ENCODE measurements at regions not wholly inside any gene's neighbourhood (a gene's known extent, or its start where the extent isn't known, plus 50 kb on each side); places are given as distances from the start of the nearest gene placed in this dataset.

DNA sequence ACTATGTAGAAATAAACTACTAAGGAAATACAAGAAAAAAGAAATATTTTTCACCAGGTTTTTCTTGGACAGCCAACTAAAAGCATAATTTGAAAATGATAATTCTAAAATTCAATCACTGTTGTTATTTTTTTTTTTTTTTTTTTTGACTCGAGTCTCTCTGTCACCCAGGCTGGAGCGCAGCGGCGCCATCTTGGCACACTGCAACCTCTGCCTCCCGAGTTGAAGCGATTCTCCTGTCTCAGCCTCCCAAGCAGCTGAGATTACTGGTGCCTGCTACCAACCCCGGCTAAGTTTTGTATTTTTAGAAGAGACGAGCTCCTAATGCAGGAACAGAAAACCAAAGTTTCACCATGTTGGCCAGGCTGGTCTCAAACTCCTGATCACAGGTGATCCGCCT lies 122.3 kb upstream of the UGT8 start:
- Mint-ChIP-seq H3K36me3 (no peaks in the 10 kb centered on the region), H3K4me3 (no peak overlapping the region), H3K27me3 (no peaks in the 10 kb centered on the region), H3K27ac (no peak overlapping the region), H3K4me1 (no peaks in the 10 kb centered on the region), H3K9me3 (no peaks in the 10 kb centered on the region)

DNA sequence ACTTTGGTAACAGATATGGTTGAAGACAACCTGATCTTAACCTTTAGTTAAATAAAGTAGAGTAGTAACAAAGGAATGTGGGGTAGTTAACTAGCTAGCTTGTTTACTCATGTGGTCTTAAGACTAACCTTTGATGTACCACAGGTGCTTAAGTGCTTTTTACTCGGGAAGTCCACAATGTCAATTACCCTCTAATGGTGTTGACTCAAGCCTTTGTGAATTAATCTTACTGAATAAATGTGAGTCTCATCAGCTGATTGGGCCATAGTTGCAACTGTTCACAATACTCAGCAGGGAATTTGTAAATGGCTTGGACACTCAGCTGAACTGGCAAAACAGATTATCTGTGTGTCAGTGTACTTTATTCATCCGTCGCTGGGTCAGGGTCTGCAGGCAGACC lies 119.0 kb upstream of the UGT8 start:
- no peaks in the 10 kb centered on the region for H3K27me3 Mint-ChIP-seq
- H3K9me3 Mint-ChIP-seq, result no peaks in the 10 kb centered on the region
- no peak overlapping the region for H3K27ac Mint-ChIP-seq
- H3K4me3 Mint-ChIP-seq, result no peak overlapping the region
- no peaks in the 10 kb centered on the region for H3K4me1 Mint-ChIP-seq
- no peaks in the 10 kb centered on the region for H3K36me3 Mint-ChIP-seq

DNA sequence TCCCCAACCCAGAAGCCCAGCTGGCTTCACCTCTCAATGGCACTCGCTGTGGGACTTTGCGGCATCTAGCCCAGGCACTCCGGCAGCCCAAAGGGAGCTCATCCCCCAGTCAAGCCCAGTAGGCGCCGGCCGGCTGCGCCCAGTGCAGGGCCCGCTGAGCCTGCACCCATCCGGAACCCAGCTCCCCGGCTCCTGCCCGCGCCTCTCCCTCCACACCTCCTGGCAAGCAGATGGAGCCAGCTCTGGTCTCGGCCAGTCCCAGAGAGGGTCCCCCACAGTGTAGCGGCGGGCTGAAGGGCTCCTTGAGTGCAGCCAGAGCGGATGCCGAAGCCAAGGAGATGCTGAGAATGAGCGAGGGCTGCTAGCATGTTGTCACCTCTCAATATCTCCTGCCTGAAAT lies 116.8 kb upstream of the UGT8 start:
- no peak overlapping the region for H3K27ac Mint-ChIP-seq
- no peaks in the 10 kb centered on the region for H3K4me1 Mint-ChIP-seq
- no peaks in the 10 kb centered on the region for H3K36me3 Mint-ChIP-seq
- no peaks in the 10 kb centered on the region for H3K9me3 Mint-ChIP-seq
- H3K4me3 Mint-ChIP-seq, result no peak overlapping the region
- H3K27me3 Mint-ChIP-seq, result no peaks in the 10 kb centered on the region

DNA sequence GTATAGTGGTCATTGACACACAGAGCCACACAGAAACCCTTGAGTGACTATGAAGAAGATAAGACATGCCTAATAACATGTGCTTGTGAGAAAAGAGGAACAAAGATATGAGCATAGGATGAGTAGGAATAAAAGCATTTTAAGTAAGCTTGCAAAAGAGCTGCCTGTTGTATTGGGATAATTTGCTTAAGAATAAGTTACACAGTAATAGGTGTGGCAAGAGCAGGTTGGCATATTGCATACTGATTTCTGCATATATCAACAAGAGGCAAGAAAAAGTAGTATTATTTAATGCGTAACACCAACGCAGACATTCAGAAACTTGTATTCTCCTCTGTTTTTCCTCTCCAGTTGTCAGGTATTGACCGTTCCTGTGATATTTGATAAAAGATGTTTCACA lies 111.5 kb upstream of the UGT8 start:
- Mint-ChIP-seq H3K4me1 (no peaks in the 10 kb centered on the region), H3K27me3 (no peaks in the 10 kb centered on the region), H3K27ac (no peak overlapping the region), H3K36me3 (no peaks in the 10 kb centered on the region), H3K9me3 (no peaks in the 10 kb centered on the region), H3K4me3 (no peak overlapping the region)

DNA sequence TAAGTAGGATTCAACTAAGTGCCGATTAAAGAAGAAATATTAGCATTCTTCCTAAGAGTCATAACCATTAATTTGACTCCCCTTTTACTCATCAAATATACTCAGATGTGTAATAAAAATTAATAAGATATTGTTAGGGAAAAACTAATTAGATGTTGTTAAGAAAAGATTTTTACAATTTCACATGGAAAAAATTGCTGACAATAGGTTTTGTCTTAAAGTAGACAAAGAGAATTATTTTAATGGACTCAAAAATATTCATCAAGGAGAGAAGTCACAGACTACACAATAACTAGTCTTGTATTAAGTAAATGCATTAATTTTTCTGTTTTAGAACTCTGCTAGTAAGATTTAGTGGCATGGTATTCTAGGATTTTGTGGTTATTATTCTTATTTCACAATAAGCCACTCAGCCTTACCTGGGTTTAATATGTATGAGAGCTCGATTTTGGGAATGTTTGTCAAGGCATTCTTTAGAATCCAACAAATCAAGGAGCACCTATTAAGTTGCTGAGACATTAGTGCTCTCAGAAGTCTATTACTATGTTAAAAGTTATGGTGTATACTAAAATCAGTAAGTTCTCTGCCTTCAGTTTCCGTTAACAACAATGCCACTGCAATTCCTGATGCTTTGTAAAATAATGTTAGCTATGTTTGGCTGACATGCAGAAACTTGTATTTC lies 110.2 kb upstream of the UGT8 start:
- H3K4me1 Mint-ChIP-seq, result no peaks in the 10 kb centered on the region
- H3K9me3 Mint-ChIP-seq, result no peaks in the 10 kb centered on the region
- no peak overlapping the region for H3K4me3 Mint-ChIP-seq
- no peaks in the 10 kb centered on the region for H3K36me3 Mint-ChIP-seq
- H3K27me3 Mint-ChIP-seq, result no peaks in the 10 kb centered on the region
- no peak overlapping the region for H3K27ac Mint-ChIP-seq

DNA sequence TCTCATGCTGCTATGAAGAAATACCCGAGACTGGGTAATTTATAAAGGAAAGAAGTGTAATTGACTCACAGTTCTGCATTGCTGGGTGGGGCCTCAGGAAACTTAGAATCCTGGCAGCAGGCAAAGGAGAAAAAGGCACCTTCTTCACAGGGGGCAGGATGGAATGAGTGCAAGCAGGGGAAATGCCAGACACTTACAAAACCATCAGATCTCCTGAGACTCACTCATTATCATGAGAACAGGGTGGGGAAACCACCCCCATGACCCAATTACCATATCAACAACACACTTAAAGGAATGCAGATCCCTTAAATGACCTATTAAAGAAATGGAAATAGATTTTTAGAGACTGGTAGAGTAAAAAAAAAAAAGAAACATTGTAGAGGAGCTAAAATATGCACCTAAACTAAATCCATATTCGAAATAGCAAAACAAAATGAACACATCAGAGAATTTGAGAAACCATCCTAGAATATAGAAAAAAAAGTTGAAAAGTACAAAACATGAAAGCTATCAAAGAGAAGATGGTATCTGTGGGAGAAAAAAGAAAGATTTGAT lies 104.3 kb upstream of the UGT8 start:
- no peaks in the 10 kb centered on the region for H3K4me1 Mint-ChIP-seq

DNA sequence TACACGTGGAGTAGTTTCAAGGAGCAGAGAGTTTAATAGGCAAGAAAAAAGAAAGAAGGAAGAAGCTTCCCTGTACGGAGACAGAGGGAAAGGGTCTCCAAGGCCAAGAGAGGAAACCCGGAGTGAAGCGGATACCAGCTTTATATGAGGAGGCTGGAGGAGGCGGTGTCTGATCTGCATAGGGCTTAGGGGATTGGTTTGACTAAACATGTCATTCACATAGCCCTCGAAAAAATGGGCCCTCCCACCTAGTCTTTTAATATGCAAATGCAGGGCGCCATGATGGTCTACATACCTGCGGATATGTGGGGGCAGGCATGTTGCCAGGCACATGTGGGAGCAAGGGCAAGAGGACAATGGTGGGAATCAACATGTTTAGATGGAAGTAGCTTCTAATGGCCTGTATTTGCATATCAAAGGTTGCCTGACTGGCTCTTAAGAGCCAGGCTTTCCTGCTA lies 103.1 kb upstream of the UGT8 start:
- Mint-ChIP-seq H3K4me3 (no peak overlapping the region), H3K36me3 (no peaks in the 10 kb centered on the region), H3K4me1 (no peaks in the 10 kb centered on the region), H3K27ac (no peak overlapping the region), H3K9me3 (no peaks in the 10 kb centered on the region), H3K27me3 (peaks cover 1% of the 10 kb centered on the region)

More for the DNA sequence above, 104.3 kb upstream of the UGT8 start:
- no peaks in the 10 kb centered on the region for H3K36me3 Mint-ChIP-seq
- H3K9me3 Mint-ChIP-seq, result no peaks in the 10 kb centered on the region
- H3K27ac Mint-ChIP-seq, result no peak overlapping the region
- peaks cover 1% of the 10 kb centered on the region for H3K27me3 Mint-ChIP-seq
- no peak overlapping the region for H3K4me3 Mint-ChIP-seq

DNA sequence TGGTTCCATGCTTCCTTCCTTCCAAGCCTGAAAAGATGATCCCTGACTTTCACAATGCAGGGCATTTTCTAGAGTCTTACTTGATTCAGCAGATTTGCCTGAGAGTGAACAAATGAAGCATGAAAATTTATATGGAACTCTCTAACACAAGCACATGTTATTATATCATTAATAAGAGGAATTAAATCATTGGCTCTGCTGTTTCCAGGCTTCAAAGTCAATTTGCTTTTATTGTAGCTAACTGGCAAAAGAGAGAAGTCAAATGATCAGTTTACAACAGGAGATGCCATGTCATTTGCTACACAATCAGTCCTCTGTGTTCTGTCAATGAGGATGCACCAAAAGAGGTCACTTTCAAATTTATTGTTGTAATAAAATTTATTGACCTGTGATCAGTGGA lies 101.5 kb upstream of the UGT8 start:
- no peak overlapping the region for H3K27ac Mint-ChIP-seq
- no peak overlapping the region for H3K4me3 Mint-ChIP-seq
- H3K36me3 Mint-ChIP-seq, result no peaks in the 10 kb centered on the region
- H3K9me3 Mint-ChIP-seq, result no peaks in the 10 kb centered on the region
- H3K27me3 Mint-ChIP-seq, result peaks cover 1% of the 10 kb centered on the region
- no peaks in the 10 kb centered on the region for H3K4me1 Mint-ChIP-seq

DNA sequence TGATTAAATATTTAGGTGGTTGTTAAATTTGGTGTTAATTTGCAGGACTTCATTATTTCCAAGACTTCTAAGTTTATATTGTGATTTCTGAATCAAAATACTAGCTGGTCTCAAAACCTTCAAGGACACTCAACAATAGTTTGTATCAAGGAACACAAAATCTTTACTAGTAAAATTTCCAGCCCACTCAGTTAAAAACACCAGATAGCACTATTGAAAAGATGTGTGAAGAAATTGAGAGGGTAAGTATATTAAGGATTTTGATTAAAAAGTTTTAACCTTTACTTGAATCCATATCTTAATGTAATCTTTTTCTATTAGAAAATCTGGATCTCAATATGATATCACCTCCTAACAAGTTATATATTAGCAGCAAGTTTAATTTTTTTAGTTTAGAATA lies 89.3 kb upstream of the UGT8 start:
- Mint-ChIP-seq H3K9me3 (no peaks in the 10 kb centered on the region), H3K27ac (no peak overlapping the region), H3K36me3 (no peaks in the 10 kb centered on the region), H3K4me1 (no peaks in the 10 kb centered on the region), H3K27me3 (peaks cover 1% of the 10 kb centered on the region), H3K4me3 (no peak overlapping the region)

DNA sequence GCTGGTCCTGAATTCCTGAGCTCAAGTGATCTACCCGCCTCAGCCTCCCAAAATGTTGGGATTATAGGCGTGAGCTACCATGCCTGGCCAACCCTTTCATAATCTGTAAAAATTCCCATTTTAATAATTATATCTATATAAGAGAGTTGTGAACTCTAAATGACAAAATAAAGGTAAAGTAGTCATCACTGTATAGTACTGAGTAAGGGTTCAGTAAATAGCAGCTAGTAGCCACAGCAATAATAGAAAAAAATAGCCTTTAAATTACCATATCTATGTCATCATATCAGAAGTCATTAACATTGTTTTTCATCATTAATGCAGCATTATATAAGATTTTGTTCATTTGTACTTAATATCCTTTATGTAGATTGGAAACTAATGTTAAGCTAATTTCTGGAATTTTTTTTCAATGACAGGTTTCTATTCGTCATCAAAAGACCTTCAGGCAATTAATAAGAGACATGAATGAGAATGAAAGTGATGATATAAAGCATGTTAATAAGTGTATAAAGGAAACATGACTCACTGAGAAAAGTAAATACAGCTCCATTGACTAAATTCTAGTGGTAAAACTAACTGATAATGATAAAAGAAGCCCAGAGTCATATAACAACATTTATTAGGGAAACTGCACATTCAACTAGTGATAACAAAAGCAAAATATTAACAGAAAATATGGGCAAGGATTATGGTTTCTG lies 85.9 kb upstream of the UGT8 start:
- H3K4me3 Mint-ChIP-seq, result no peak overlapping the region
- peaks cover 1% of the 10 kb centered on the region for H3K27me3 Mint-ChIP-seq
- no peak overlapping the region for H3K27ac Mint-ChIP-seq
- no peaks in the 10 kb centered on the region for H3K9me3 Mint-ChIP-seq
- no peaks in the 10 kb centered on the region for H3K36me3 Mint-ChIP-seq
- H3K4me1 Mint-ChIP-seq, result no peaks in the 10 kb centered on the region

DNA sequence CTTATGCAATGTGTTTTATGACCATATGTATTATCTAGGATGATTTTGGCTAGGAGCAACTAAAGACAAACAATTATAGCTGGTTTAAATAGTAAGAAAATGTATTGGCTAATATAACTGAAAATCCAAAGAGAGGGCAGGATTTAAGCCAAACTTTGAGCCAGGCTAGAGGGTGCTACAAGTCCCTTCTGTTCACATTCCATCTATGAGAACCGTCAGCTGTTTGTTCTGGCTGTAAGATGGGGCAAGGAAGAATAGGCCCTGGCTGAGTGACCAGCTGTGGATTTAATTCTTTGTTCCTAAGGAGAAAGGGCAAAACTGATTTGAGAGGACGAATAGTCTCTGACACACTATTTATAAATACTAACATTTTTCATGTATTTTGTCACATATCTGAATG lies 79.2 kb upstream of the UGT8 start:
- H3K36me3 Mint-ChIP-seq, result no peaks in the 10 kb centered on the region
- H3K4me1 Mint-ChIP-seq, result no peaks in the 10 kb centered on the region

DNA sequence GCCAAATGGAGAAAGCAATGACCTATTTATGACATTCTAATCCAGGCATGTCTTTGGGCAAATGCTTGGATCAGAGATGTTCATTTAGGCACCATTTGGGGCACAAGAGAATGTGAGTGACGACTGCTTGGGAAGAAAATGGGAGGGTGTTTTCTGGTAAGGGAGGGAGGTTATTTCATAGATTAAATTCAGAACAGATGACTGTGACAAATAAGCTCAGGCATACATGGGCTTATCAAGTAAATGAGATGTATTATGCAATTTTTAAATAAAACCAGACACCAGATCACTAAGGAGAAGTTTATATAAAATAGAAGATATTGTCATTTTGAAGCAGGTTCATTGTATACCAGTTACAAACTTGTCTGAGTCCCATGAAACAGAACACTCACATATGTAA lies 71.4 kb upstream of the UGT8 start:
- H3K4me3 Mint-ChIP-seq, result no peak overlapping the region
- no peak overlapping the region for H3K27ac Mint-ChIP-seq
- H3K9me3 Mint-ChIP-seq, result peaks cover 6% of the 10 kb centered on the region
- H3K4me1 Mint-ChIP-seq, result no peaks in the 10 kb centered on the region
- H3K27me3 Mint-ChIP-seq, result no peaks in the 10 kb centered on the region
- no peaks in the 10 kb centered on the region for H3K36me3 Mint-ChIP-seq

More for the DNA sequence above, 79.2 kb upstream of the UGT8 start:
- Mint-ChIP-seq H3K4me3 (no peak overlapping the region), H3K27me3 (no peaks in the 10 kb centered on the region), H3K9me3 (peaks cover 6% of the 10 kb centered on the region), H3K27ac (no peak overlapping the region)

DNA sequence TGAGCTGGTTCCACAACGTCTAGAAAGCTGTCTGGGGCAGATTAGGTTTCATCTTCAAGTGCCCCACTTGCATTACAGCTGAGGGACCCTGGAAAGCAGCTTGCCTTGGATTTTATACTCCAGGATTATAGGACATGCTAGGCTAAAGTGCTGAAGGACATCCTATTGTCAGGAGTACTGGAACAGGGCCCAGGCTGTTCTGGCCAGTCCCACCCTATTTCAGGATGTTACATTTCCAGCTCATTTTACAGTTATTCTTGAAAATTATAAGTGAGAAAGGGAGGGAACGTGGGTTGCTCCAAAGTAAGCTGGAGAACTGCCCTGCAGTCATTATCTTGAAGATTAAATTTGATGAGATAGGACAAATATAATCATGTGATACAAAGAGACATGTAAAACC lies 71.0 kb upstream of the UGT8 start:
- Mint-ChIP-seq H3K27me3 (no peaks in the 10 kb centered on the region), H3K4me1 (no peaks in the 10 kb centered on the region), H3K4me3 (no peak overlapping the region), H3K9me3 (peaks cover 6% of the 10 kb centered on the region), H3K36me3 (no peaks in the 10 kb centered on the region), H3K27ac (no peak overlapping the region)

DNA sequence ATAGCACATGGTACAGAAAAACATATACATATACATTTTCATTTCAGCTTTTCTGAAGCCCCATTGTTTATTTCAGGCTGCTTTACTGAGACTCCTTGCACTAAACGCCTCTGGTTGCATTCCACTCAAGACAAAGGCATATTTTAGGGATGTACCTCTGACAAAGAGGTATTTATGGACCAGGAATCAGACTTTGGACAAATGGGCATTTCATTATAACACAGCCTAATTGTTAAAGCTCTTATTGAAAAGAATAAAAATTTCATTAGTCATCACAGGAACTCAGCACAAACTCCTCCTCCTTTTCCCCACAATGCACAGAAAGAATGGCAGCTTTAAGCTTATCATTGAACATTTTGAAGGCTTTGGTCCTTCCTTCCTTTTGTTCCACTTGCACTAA lies 62.9 kb upstream of the UGT8 start:
- no peak overlapping the region for H3K4me3 Mint-ChIP-seq
- no peaks in the 10 kb centered on the region for H3K4me1 Mint-ChIP-seq
- H3K9me3 Mint-ChIP-seq, result no peaks in the 10 kb centered on the region
- no peaks in the 10 kb centered on the region for H3K27me3 Mint-ChIP-seq
- no peaks in the 10 kb centered on the region for H3K36me3 Mint-ChIP-seq
- H3K27ac Mint-ChIP-seq, result no peak overlapping the region

DNA sequence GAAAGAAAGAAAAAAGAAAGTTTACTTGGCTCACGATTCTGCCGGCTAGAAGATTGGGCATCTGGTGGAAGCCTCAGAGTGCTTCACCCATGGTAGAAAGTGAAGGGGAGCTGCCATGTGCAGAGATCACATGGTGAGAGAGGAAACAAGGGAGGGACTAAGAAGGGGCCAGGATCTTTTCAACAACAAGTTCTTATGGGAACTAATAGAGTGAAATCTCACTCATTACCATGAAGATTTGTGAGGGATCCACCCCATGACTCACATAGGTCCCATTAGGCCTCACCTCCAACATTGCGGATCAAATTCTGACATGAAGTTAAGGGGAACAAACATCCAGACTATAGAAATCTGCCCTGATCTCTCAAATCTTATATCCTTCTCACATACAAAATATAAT lies 61.3 kb upstream of the UGT8 start:
- H3K4me1 Mint-ChIP-seq, result no peaks in the 10 kb centered on the region
- no peak overlapping the region for H3K4me3 Mint-ChIP-seq
- H3K9me3 Mint-ChIP-seq, result no peaks in the 10 kb centered on the region
- H3K27ac Mint-ChIP-seq, result no peak overlapping the region
- H3K27me3 Mint-ChIP-seq, result peaks cover 2% of the 10 kb centered on the region
- no peaks in the 10 kb centered on the region for H3K36me3 Mint-ChIP-seq

DNA sequence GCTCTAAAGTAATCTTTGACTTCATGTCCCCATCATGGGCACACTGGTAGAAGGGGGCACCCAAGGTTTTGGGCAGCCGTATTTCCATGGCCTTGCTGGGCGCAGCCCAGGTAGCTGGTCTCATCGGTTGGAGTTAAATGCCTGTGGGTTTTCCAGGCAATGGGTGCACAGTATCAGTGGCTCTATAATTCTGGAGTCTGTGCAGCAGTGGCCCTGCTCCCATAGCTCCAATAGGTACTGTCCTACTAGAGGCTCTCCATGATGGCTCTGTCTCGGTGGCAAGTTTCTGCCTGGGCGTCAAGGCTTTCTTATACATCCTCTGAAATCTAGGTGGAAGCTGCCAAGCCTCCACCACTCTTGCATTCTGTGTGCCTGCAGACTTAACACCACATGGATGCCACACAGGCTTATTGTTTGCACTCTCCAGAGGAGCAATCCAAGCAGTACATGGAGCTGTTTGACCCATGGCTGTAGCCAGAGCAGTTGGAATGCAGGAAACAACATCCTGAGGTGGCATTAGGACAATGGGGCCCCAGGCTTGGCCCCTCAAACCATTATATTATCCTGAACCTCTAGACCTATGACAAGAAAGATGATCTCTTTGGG lies 60.5 kb upstream of the UGT8 start:
- Mint-ChIP-seq H3K27me3 (peaks cover 2% of the 10 kb centered on the region), H3K9me3 (no peaks in the 10 kb centered on the region), H3K27ac (no peak overlapping the region), H3K4me1 (no peaks in the 10 kb centered on the region), H3K36me3 (no peaks in the 10 kb centered on the region), H3K4me3 (no peak overlapping the region)

Measured in activated naive CD4-positive, alpha-beta T cell treated with anti-CD3 and anti-CD28 coated beads, Interleukin-2, amount 50 U/mL, for 24 hours (primary cell).